Endothelial cell of umbilical vein (primary cell): ENCODE measurements at regions not wholly inside any gene's neighbourhood (a gene's known extent, or its start where the extent isn't known, plus 50 kb on each side); places are given as distances from the start of the nearest gene placed in this dataset.

ENCODE experiments used
- BruUV-seq: library from RNA; stranded (reverse); fragments of 400-500 nt; replicated peaks from 2 replicates; lab custom pipeline; 2021; lab: Mats Ljungman, UMichigan
- CTCF ChIA-PET: fragments of 300-600, 350-600 bp; sonication (Branson Sonifier 250); formaldehyde crosslinking; loops from one replicate; lab custom pipeline; 2021; ENCODE audit warnings: antibody characterized with exemption, inconsistent platforms; lab: Charles Lee
- POLR2A ChIA-PET: fragments of 300-600, 350-600 bp; sonication (Branson Sonifier 250); formaldehyde crosslinking; loops from one replicate; lab custom pipeline; 2021; ENCODE audit warnings: antibody characterized with exemption, inconsistent platforms; lab: Charles Lee
- DNase-seq: peaks from one replicate; pipeline ENCODE4 v3.0.0-alpha.2; 2011; ENCODE audit warnings: low read depth, low spot score
- FAIRE-seq: peaks from 2 replicates; lab custom pipeline; 2011; peaks lifted over from hg19 to GRCh38; lab: Jason Lieb, UNC
- H2AFZ ChIP-seq: 2 replicates; pipeline ENCODE4 v1.6.0; 2012; ENCODE audit warnings: low read depth, low read length, control low read depth, inconsistent platforms
- H3K27ac ChIP-seq: 2 replicates; pipeline ENCODE4 v1.5.1; 2011; ENCODE audit warnings: low read depth, mild to moderate bottlenecking, control low read depth, low read length, moderate library complexity; ENCODE audit not compliant: insufficient read depth
- H3K27me3 ChIP-seq, 2 experiments: 2 replicates each; pipeline versions ENCODE4 v1.6.0 to v1.6.1; 2011; ENCODE audit warnings: low read length in 2 of 2, mixed read lengths in 1 of 2; ENCODE audit not compliant: control insufficient read depth in 2 of 2, insufficient read depth in 2 of 2
- H3K36me3 ChIP-seq, 2 experiments: 2 replicates in 1 of 2; 3 replicates in 1 of 2; pipeline ENCODE4 v1.5.1; 2011; ENCODE audit warnings: low read length in 2 of 2, mild to moderate bottlenecking in 1 of 2, moderate library complexity in 1 of 2; ENCODE audit not compliant: control insufficient read depth in 2 of 2, insufficient read depth in 2 of 2; ENCODE audit errors: extremely low read depth in 1 of 2
- H3K4me1 ChIP-seq: 3 replicates; pipeline ENCODE4 v1.5.1; 2011; ENCODE audit warnings: mild to moderate bottlenecking, low read length; ENCODE audit not compliant: control insufficient read depth, insufficient read depth; ENCODE audit errors: extremely low read depth
- H3K4me2 ChIP-seq: 2 replicates; pipeline ENCODE4 v1.6.1; 2011; ENCODE audit warnings: low read length, control low read depth, mixed read lengths; ENCODE audit not compliant: insufficient read depth
- H3K4me3 ChIP-seq, 3 experiments: fragments of 200-600 bp in 1 of 3; sonication (generic), shearing (Covaris generic) in 1 of 3; replicated peaks in 1 of 3; 2 replicates each; pipeline ENCODE4 v1.5.1; 2011 to 2016; ENCODE audit warnings: control low read depth in 3 of 3, low read length in 3 of 3, mild to moderate bottlenecking in 2 of 3, inconsistent platforms in 1 of 3, low read depth in 1 of 3, moderate library complexity in 1 of 3; ENCODE audit not compliant: insufficient read depth in 1 of 3
- H3K79me2 ChIP-seq: 2 replicates; pipeline ENCODE4 v1.6.0; 2012; ENCODE audit warnings: low read length, inconsistent platforms; ENCODE audit not compliant: control insufficient read depth, insufficient read depth
- H3K9ac ChIP-seq: replicated peaks from 2 replicates; pipeline ENCODE3; 2011; ENCODE audit warnings: low read length, control low read depth; ENCODE audit not compliant: insufficient read depth; ENCODE audit errors: extremely low read depth
- H3K9me1 ChIP-seq: replicated peaks from 3 replicates; pipeline ENCODE4 v1.6.0; 2011; ENCODE audit warnings: mild to moderate bottlenecking, low read length; ENCODE audit not compliant: control insufficient read depth, insufficient read depth; ENCODE audit errors: extremely low read depth
- H3K9me3 ChIP-seq: replicated peaks from 2 replicates; pipeline ENCODE4 v1.5.1; 2012; ENCODE audit warnings: low read length, inconsistent platforms; ENCODE audit not compliant: control insufficient read depth, insufficient read depth
- H4K20me1 ChIP-seq: replicated peaks from 2 replicates; pipeline ENCODE3; 2011; ENCODE audit warnings: mild to moderate bottlenecking, low read length; ENCODE audit not compliant: control insufficient read depth, insufficient read depth; ENCODE audit errors: extremely low read depth
- FOS ChIP-seq: IDR thresholded peaks from 2 replicates; pipeline ENCODE4 v1.6.1; 2011; ENCODE audit warnings: mild to moderate bottlenecking, low read length, moderate library complexity, borderline replicate concordance; ENCODE audit not compliant: insufficient read depth
- POLR2A ChIP-seq: IDR thresholded peaks from 2 replicates; pipeline ENCODE4 v1.6.1; 2012; ENCODE audit warnings: low read depth, mild to moderate bottlenecking, control low read depth, low read length
- dilution Hi-C: fragments of 300-500 bp; cut with MboI; formaldehyde crosslinking; loops from one replicate; pipeline ENCODE4 v1.15.0; 2019; ENCODE audit warnings: low sequenced_read_pairs; ENCODE audit not compliant: extremely low pct_ligation_motif_present
- intact Hi-C: fragments of 100-400 bp; cut with micrococcal nuclease; formaldehyde crosslinking; loops from one replicate; pipeline ENCODE4 v1.10.0; 2022
- TF ChIP-seq, protein P1 (sequence below), 2 donors: IDR thresholded peaks; 1 replicate in 1 of 2; 2 replicates in 1 of 2; pipeline ENCODE4 v1.5.1; 2011; ENCODE audit warnings: low read length in 2 of 2, mild to moderate bottlenecking in 2 of 2, moderate library complexity in 2 of 2, control low read depth in 1 of 2, inconsistent platforms in 1 of 2, low read depth in 1 of 2; ENCODE audit not compliant: insufficient read depth in 1 of 2; ENCODE audit errors: extremely low read depth in 1 of 2

GRCh38 chr15:70508561-70509281, 254.6 kb downstream of the UACA start:
- intact Hi-C loops (loop anchor here (1.0 kb wide), 1 partner anchor 33 kb away; no protein-coding TSS in a partner anchor), dilution Hi-C loops (no loop called here)
- peak; percentile 49 for TF ChIP-seq FOS
- TF ChIP-seq POLR2A: no peak
- Histone ChIP-seq H3K9me3 (no peaks in the 10 kb centered on the region), H3K36me3 (no peaks in the 10 kb centered on the region), H2AFZ (no peak overlapping the region), H3K27me3 (no peaks in the 10 kb centered on the region), H3K4me2 (no peak overlapping the region), H4K20me1 (no peaks in the 10 kb centered on the region), H3K27ac (peak overlapping the region; percentile 34), H3K9me1 (no peaks in the 10 kb centered on the region), H3K79me2 (no peaks in the 10 kb centered on the region), H3K9ac (no peak overlapping the region), H3K4me3 (no peak overlapping the region), H3K4me1 (peaks cover 28% of the 10 kb centered on the region)
- ChIA-PET POLR2A (no interaction called here), CTCF (interaction anchor here (1.7 kb wide), 1 partner anchor 33 kb away, joined by 4 read pairs; no protein-coding TSS in a partner anchor)
- BruUV-seq: no TSS peak
- FAIRE-seq (peak; percentile 46), DNase-seq (peak; percentile 54)

GRCh38 chr15:70507772-70508371, 255.5 kb downstream of the UACA start:
- no peak overlapping the region for H3K9ac ChIP-seq
- no peak overlapping the region for H3K27ac ChIP-seq
- H2AFZ ChIP-seq: no peak overlapping the region
- TF ChIP-seq, protein P1, sequence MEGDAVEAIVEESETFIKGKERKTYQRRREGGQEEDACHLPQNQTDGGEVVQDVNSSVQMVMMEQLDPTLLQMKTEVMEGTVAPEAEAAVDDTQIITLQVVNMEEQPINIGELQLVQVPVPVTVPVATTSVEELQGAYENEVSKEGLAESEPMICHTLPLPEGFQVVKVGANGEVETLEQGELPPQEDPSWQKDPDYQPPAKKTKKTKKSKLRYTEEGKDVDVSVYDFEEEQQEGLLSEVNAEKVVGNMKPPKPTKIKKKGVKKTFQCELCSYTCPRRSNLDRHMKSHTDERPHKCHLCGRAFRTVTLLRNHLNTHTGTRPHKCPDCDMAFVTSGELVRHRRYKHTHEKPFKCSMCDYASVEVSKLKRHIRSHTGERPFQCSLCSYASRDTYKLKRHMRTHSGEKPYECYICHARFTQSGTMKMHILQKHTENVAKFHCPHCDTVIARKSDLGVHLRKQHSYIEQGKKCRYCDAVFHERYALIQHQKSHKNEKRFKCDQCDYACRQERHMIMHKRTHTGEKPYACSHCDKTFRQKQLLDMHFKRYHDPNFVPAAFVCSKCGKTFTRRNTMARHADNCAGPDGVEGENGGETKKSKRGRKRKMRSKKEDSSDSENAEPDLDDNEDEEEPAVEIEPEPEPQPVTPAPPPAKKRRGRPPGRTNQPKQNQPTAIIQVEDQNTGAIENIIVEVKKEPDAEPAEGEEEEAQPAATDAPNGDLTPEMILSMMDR (IDR thresholded peaks at IDR 0.05; ENCODE audit: extremely low read depth in 1 of 2, insufficient read depth in 1 of 2, low read depth in 1 of 2, low read length in 2 of 2): no peak
- no peak overlapping the region for H3K4me3 ChIP-seq
- H3K36me3 ChIP-seq: no peaks in the 10 kb centered on the region
- H3K4me2 ChIP-seq: no peak overlapping the region
- no peaks in the 10 kb centered on the region for H3K79me2 ChIP-seq
- H3K4me1 ChIP-seq: peaks cover 28% of the 10 kb centered on the region
- CTCF ChIA-PET: interaction anchor here (0.6 to 1.7 kb wide), 3 partner anchors 33 to 55 kb away, joined by 4 to 6 read pairs (median 5); no protein-coding TSS in a partner anchor
- intact Hi-C loops: loop anchor here (1.0 kb wide), 1 partner anchor 33 kb away; no protein-coding TSS in a partner anchor
- POLR2A ChIA-PET: interaction anchor here (0.6 to 0.7 kb wide), 2 partner anchors 14 to 304 kb away, joined by 4 to 6 read pairs; no protein-coding TSS in a partner anchor
- H3K9me3 ChIP-seq: no peaks in the 10 kb centered on the region
- H3K9me1 ChIP-seq: no peaks in the 10 kb centered on the region
- no TSS peak for BruUV-seq
- dilution Hi-C loops: no loop called here
- peak; percentile 49 for DNase-seq
- H3K27me3 ChIP-seq: no peaks in the 10 kb centered on the region
- FAIRE-seq: no peak
- H4K20me1 ChIP-seq: no peaks in the 10 kb centered on the region
